WERI-Rb-1 (cell line): ENCODE measurements at regions not wholly inside any gene's neighbourhood (a gene's known extent, or its start where the extent isn't known, plus 50 kb on each side); places are given as distances from the start of the nearest gene placed in this dataset.

Experiments used
- DNase-seq: peaks from one replicate; pipeline ENCODE4 v3.0.0-alpha.2; 2020
- H3K27ac ChIP-seq: fragments of 250-450 bp; sonication (Bioruptor Pico); 2 replicates; pipeline ENCODE4 v1.5.1; 2020; ENCODE audit warnings: mild to moderate bottlenecking, moderate library complexity
- H3K27me3 ChIP-seq: fragments of 250-450 bp; sonication (Bioruptor Pico); 2 replicates; pipeline ENCODE4 v1.5.1; 2021; ENCODE audit warnings: mild to moderate bottlenecking, low read depth, moderate library complexity; ENCODE audit not compliant: insufficient read depth, severe bottlenecking
- H3K36me3 ChIP-seq: fragments of 250-450 bp; sonication (Bioruptor Pico); 2 replicates; pipeline ENCODE4 v1.5.1; 2020; ENCODE audit warnings: mild to moderate bottlenecking, moderate library complexity
- H3K4me3 ChIP-seq: 2 replicates; pipeline ENCODE4 v1.5.1; 2011; ENCODE audit warnings: low read depth, mild to moderate bottlenecking, control low read depth, low read length
- H3K9me3 ChIP-seq: fragments of 250-450 bp; sonication (Bioruptor Pico); 2 replicates; pipeline ENCODE4 v1.5.1; 2021; ENCODE audit warnings: mild to moderate bottlenecking, moderate library complexity; ENCODE audit not compliant: severe bottlenecking
- TF ChIP-seq, protein P1 (sequence below): IDR thresholded peaks from 2 replicates; pipeline ENCODE4 v1.5.1; 2011; ENCODE audit warnings: low read depth, mild to moderate bottlenecking, control low read depth, inconsistent platforms, low read length

DNA sequence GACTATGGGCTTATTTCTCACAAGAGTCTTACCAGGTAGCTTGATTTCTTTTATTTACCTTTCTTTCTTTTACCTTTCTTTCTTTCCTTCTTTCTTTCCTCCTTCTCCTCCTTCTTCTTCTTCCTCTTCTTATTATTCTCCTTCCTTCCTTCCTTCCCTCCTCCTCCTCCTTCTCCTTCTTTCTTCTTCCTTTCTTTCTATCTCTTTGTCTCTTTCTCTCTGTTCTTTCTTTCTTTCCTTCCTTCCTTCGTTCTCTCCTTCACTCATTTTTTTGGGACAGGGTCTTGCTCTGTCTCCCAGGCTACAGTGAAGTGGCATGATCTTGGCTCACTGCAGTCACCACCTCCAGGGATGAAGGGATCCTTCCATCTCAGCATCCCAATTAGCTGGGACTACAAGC is 363.6 kb upstream of the MAF start:
- Histone ChIP-seq H3K9me3 (no peaks in the 10 kb centered on the region), H3K27ac (no peak overlapping the region), H3K27me3 (peaks cover 57% of the 10 kb centered on the region), H3K4me3 (no peak overlapping the region), H3K36me3 (no peaks in the 10 kb centered on the region)
- DNase-seq = no peak
- TF ChIP-seq, protein P1, sequence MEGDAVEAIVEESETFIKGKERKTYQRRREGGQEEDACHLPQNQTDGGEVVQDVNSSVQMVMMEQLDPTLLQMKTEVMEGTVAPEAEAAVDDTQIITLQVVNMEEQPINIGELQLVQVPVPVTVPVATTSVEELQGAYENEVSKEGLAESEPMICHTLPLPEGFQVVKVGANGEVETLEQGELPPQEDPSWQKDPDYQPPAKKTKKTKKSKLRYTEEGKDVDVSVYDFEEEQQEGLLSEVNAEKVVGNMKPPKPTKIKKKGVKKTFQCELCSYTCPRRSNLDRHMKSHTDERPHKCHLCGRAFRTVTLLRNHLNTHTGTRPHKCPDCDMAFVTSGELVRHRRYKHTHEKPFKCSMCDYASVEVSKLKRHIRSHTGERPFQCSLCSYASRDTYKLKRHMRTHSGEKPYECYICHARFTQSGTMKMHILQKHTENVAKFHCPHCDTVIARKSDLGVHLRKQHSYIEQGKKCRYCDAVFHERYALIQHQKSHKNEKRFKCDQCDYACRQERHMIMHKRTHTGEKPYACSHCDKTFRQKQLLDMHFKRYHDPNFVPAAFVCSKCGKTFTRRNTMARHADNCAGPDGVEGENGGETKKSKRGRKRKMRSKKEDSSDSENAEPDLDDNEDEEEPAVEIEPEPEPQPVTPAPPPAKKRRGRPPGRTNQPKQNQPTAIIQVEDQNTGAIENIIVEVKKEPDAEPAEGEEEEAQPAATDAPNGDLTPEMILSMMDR = no peak

DNA sequence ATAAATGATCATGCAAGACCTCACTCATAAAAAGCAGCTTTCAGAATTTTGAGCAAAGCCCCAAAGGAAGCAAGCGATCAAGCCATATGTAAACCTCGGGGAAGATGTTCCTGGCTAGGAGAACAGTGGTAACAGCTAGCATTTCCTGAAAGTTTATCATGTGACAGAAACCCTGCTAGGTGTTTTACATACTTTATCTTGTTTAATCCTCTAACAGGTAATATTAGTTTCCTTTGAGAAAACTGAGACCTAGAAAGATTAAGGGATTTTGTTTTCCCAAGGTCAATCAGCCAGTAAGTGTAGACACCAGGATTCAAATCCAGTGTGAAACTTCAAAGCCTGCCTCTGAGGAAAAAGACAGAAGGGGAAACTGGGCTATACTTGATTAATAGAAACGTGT is 362.4 kb upstream of the MAF start:
- Histone ChIP-seq H3K9me3 (no peaks in the 10 kb centered on the region), H3K36me3 (no peaks in the 10 kb centered on the region), H3K27ac (no peak overlapping the region), H3K27me3 (peaks cover 67% of the 10 kb centered on the region), H3K4me3 (no peak overlapping the region)
- no peak for DNase-seq
- TF ChIP-seq, protein P1 = no peak

DNA sequence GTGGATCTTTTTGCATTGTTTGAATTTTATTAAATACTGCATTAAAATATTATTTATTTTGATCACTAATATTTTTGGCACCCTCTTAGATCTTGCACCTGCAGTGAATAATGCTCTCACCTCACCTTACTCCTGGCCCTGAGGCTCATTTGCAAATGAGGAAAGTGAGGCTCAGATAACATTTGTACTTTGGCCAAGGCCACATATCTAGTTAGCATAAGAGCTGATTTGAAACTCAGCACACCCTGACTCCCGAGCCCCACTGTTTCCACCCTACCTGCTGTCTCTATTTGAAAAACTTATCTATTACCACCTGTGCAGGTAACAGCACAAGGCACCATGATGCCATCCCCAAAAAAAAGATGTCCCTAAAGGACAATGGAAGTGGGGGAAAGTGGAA is 358.7 kb upstream of the MAF start:
- TF ChIP-seq, protein P1 = no peak
- Histone ChIP-seq H3K36me3 (no peaks in the 10 kb centered on the region), H3K9me3 (no peaks in the 10 kb centered on the region), H3K27me3 (peaks cover 62% of the 10 kb centered on the region), H3K27ac (no peak overlapping the region), H3K4me3 (no peak overlapping the region)
- no peak for DNase-seq

DNA sequence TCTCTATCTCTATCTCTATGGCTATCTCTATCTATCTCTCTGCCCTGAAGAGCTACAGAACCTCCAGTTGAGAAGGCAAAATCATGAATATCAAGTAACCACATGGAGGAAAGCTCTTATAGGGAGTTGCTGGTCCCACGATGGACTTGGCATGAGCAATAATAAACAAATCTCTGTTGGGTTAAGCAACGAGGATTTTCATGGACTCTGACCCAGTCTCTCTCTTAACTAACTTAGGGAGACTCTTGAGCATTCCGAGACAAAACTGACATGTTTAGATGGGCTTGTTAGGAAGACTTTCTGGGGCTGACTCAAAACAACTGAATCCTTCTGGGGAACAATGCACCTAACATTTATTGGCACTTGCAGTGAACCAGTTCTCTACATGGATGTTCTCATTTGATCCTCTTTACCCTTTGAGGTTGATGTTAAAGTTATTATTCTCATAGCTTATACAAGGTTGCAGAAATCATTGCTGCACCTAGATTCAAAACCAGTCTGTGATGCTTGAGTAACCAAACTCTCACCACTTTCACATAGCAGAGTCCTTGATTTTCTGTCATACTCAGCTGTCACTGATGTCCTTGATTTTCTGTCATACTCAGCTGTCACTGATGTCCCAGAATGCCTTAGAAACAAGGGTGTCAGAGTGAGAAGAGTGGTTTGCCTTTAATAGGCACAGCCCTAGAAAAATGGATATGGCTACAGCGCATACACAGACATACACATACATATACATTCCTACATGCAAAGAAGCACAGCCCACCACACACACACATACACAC is 354.6 kb upstream of the MAF start:
- H3K36me3 ChIP-seq = no peaks in the 10 kb centered on the region
- H3K27me3 ChIP-seq = peaks cover 50% of the 10 kb centered on the region
- H3K4me3 ChIP-seq = no peak overlapping the region
- H3K27ac ChIP-seq = no peak overlapping the region
- TF ChIP-seq, protein P1 = no peak
- no peaks in the 10 kb centered on the region for H3K9me3 ChIP-seq
- DNase-seq = no peak

DNA sequence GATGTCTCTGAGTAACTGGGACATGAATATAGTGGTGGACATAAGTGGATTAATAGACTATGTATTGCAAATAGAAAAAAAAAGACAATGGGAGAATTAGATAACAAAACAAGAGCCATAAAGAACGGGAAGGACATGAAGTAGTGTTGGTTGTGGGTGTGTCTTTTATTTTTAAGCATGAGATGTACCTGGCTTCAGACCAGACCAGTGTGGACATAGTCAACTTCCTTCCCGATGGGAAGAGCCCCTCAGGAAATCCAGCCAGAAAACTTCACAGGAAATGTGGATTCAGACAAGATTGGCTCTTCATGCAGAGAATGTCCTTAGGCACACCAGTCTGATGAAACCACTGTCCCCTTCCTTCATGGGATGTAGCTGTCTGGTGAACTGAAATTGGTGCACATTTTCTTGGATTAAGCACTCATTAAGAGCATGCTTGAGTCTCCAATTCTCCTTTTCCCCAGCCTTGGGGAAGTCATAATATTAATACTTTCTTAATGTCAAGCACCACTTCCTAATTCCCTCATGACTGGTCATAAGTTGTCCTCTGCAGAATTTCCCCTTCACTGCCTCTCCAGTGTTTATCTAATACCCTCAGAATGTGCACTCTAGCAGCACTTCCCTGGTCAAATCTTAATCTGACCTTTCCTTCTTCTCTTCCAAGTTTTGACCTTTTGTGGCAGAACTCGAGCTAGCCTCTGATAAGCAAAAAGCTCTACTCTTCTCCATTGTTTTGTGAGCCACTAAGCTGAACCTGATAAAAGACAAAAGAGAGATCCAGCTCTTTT is 350.6 kb upstream of the MAF start:
- no peak for DNase-seq
- H3K9me3 ChIP-seq = no peaks in the 10 kb centered on the region
- no peak overlapping the region for H3K27ac ChIP-seq
- TF ChIP-seq, protein P1 = no peak
- H3K4me3 ChIP-seq = no peak overlapping the region
- H3K27me3 ChIP-seq = peaks cover 43% of the 10 kb centered on the region
- no peaks in the 10 kb centered on the region for H3K36me3 ChIP-seq
